Chondrocyte (in vitro differentiated cells): ENCODE measurements at regions not wholly inside any gene's neighbourhood (a gene's known extent, or its start where the extent isn't known, plus 50 kb on each side); places are given as distances from the start of the nearest gene placed in this dataset.

Source experiments
- DNase-seq: peaks from one replicate; pipeline ENCODE4 v3.0.0; 2021; ENCODE audit warnings: mixed read lengths, low spot score
- H3K27ac Mint-ChIP-seq: one replicate; pipeline ENCODE4 v1.8.0; 2021; ENCODE audit warnings: mild to moderate bottlenecking, moderate library complexity, mixed read lengths; ENCODE audit not compliant: unreplicated experiment
- H3K27me3 Mint-ChIP-seq: 2 replicates; pipeline ENCODE4 v1.8.0; 2021; ENCODE audit warnings: low read depth, mixed read lengths
- H3K36me3 Mint-ChIP-seq: 2 replicates; pipeline ENCODE4 v1.8.0; 2021; ENCODE audit warnings: low read depth, mixed read lengths
- H3K4me1 Mint-ChIP-seq: 2 replicates; pipeline ENCODE4 v1.8.0; 2021; ENCODE audit warnings: low read depth, mild to moderate bottlenecking, mixed read lengths
- H3K4me3 Mint-ChIP-seq: one replicate; pipeline ENCODE4 v1.8.0; 2021; ENCODE audit warnings: mild to moderate bottlenecking, moderate library complexity, mixed read lengths; ENCODE audit not compliant: unreplicated experiment
- H3K9me3 Mint-ChIP-seq: 2 replicates; pipeline ENCODE4 v1.8.0; 2021; ENCODE audit warnings: low read depth, mixed read lengths
- TF ChIP-seq, protein P1 (sequence below): fragments of 200-600 bp; sonication (generic); IDR thresholded peaks from 2 replicates; pipeline ENCODE4 v1.5.0; 2021; ENCODE audit warnings: antibody characterized with exemption, mild to moderate bottlenecking, moderate library complexity

DNA sequence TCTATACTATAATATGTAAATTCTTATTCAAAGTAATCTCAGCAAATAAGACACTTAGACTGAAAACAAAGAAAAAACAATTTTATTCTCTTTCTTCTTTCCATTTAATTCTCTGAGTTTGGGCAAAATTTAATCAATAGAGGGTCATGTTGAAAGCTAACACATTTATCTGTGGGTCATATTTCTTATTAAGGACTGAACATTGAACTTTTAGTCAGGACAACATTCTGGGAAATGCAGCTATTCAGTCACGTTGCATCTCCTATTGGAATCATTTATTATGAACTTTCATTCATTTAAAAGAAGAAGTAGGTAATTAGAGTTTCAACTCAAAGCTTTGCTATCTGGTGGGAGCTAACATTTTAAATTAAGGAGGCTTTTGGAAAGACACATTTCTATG is 372.5 kb downstream of the MAN2A1 start:
- Mint-ChIP-seq H3K27ac (no peak overlapping the region), H3K36me3 (no peaks in the 10 kb centered on the region), H3K4me1 (peaks cover 6% of the 10 kb centered on the region), H3K27me3 (no peaks in the 10 kb centered on the region), H3K9me3 (peaks cover under 1% of the 10 kb centered on the region), H3K4me3 (no peak overlapping the region)
- DNase-seq: no peak
- TF ChIP-seq, protein P1, sequence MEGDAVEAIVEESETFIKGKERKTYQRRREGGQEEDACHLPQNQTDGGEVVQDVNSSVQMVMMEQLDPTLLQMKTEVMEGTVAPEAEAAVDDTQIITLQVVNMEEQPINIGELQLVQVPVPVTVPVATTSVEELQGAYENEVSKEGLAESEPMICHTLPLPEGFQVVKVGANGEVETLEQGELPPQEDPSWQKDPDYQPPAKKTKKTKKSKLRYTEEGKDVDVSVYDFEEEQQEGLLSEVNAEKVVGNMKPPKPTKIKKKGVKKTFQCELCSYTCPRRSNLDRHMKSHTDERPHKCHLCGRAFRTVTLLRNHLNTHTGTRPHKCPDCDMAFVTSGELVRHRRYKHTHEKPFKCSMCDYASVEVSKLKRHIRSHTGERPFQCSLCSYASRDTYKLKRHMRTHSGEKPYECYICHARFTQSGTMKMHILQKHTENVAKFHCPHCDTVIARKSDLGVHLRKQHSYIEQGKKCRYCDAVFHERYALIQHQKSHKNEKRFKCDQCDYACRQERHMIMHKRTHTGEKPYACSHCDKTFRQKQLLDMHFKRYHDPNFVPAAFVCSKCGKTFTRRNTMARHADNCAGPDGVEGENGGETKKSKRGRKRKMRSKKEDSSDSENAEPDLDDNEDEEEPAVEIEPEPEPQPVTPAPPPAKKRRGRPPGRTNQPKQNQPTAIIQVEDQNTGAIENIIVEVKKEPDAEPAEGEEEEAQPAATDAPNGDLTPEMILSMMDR: no peak

DNA sequence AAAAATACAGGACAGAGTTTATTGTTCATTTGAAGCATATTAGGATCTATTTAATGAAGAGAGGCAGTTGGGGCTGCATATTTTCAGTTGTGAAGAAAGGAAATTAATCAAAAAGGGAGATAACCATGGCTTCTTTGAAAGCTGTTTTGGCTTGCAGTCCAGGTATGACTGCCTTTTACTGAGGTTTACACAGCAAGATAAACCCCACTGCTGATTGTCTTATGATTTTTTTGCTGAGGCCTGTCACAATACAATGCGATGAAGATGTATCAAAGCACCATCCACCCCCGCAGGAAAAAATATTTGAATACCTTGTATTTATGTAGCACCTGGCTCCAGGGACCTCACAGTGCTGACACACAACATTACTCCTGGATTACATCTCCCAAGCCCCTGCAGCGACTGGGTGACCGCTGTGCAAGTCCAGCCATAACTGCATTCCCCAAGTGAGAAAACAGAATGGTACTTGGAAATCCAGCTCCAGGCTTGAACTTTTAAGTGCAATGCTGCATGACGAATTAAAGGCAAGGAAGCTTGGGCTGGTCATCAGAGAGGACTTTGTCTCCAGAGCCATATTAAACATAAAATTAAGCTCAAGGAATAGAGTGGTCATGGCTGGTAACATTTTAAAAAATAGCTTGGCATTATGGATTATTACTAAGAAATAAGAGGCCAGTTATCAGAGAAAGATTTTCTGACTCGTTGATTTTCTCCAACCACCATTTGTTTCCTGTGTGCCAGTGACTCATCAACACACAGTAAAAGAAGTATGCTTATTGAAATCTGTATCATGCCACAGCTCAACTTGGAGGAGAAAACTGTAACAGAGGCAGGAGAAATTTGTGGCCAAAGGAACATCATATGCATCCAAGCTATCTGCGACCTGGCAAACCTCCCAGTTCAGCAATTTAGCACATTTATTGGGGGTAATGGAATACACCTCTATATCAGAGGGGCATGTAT is 374.2 kb downstream of the MAN2A1 start:
- Mint-ChIP-seq H3K4me1 (peaks cover 6% of the 10 kb centered on the region), H3K9me3 (peaks cover 14% of the 10 kb centered on the region), H3K4me3 (no peak overlapping the region), H3K27ac (no peak overlapping the region), H3K27me3 (no peaks in the 10 kb centered on the region), H3K36me3 (peaks cover 1% of the 10 kb centered on the region)
- DNase-seq: no peak
- TF ChIP-seq, protein P1: no peak

DNA sequence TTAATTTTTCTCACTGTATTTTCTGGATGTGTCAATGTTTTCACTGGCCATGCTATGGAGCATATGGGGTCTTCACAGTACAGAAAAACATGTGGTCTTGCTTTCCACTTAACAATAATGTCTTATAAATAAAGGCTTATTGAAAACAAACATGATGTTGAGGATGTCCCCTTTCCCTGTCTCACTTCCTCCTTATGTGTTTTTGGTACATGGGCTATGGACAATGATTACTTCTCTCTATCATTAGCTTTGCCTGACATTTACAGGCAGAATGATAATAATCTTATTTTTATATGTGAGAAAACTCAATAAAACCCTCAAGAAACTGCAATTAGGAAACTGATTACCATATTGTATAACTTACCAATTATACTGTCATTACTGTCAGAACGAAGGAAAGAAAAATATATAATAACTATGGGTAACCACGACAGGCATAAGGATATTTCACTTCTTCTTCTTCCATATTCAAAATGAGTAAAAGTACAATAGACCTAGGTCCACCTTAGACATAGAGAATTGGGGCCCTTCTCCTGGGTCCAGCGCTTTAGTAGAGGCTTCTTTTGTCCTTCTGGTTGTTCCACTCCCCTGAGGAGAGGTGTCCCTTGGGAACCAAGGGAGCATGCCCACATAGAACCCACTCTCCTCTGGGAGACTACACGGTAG is 375.0 kb downstream of the MAN2A1 start:
- Mint-ChIP-seq H3K27me3 (no peaks in the 10 kb centered on the region), H3K4me3 (no peak overlapping the region), H3K27ac (no peak overlapping the region), H3K4me1 (peaks cover 6% of the 10 kb centered on the region), H3K9me3 (peaks cover 22% of the 10 kb centered on the region), H3K36me3 (peaks cover 4% of the 10 kb centered on the region)
- DNase-seq: no peak
- TF ChIP-seq, protein P1: no peak

DNA sequence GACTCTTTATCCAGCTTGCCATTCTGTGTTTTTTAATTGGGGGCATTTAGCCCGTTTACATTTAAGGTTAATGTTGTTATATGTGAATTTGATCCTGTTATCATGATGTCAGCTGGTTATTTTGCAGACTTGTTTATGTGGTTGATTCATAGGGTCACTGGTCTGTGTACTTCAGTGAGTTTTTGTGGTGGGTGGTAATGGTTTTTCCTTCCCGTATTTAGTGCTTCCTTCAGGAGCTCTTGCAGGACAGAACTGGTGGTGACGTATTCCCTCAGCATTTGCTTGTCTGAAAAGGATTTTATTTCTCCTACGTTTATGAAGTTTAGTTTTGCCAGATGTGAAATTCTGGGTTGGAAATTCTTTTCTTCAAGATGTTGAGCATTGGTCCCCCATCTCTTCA is 381.1 kb downstream of the MAN2A1 start:
- H3K9me3 Mint-ChIP-seq: peaks cover 52% of the 10 kb centered on the region
- no peak for DNase-seq
- no peak overlapping the region for H3K4me3 Mint-ChIP-seq

DNA sequence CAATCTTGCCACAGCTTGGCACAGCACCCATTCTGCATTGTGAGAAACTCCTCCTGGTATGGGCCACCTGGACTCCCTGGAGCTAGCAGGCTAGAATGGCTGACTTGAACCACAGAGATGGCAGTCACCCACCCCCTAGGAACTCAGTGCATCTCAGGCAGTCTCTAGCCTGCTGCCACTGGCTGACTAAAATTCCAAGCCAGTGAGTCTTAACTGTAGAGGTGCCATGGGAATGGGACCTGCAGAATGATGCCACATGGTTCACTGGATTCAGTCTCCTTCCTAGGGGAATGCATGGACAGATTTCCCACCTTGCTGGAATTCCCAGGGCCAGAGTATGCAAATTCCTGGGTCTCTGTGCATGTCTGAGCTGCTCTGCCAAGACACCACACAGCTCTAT is 382.9 kb downstream of the MAN2A1 start:
- TF ChIP-seq, protein P1: no peak
- Mint-ChIP-seq H3K9me3 (peaks cover 48% of the 10 kb centered on the region), H3K4me1 (peaks cover 11% of the 10 kb centered on the region), H3K27ac (no peak overlapping the region), H3K36me3 (peaks cover 14% of the 10 kb centered on the region), H3K4me3 (no peak overlapping the region), H3K27me3 (no peaks in the 10 kb centered on the region)
- DNase-seq: no peak

More for the DNA sequence above, 381.1 kb downstream of the MAN2A1 start:
- H3K27ac Mint-ChIP-seq: no peak overlapping the region
- H3K36me3 Mint-ChIP-seq: peaks cover 14% of the 10 kb centered on the region
- H3K27me3 Mint-ChIP-seq: no peaks in the 10 kb centered on the region
- TF ChIP-seq, protein P1: no peak
- H3K4me1 Mint-ChIP-seq: peaks cover 9% of the 10 kb centered on the region
